SK-N-SH treated with all-trans-retinoic acid at 6 μM for 48 hours (cell line): ENCODE measurements at regions not wholly inside any gene's neighbourhood (a gene's known extent, or its start where the extent isn't known, plus 50 kb on each side); places are given as distances from the start of the nearest gene placed in this dataset.

Experiments used
- CREB5 ChIP-seq: fragments of 250-450 bp; sonication (Bioruptor Pico); IDR thresholded peaks from 2 replicates; pipeline ENCODE4 v1.5.1; 2020; ENCODE audit warnings: low read depth, mild to moderate bottlenecking, moderate library complexity
- OSR1 ChIP-seq: fragments of 250-450 bp; sonication (Bioruptor Pico); IDR thresholded peaks from 2 replicates; pipeline ENCODE4 v1.8.0; 2022; ENCODE audit warnings: moderate library complexity, mild to moderate bottlenecking, inconsistent platforms
- PATZ1 ChIP-seq: fragments of 250-450 bp; sonication (Bioruptor Pico); IDR thresholded peaks from 2 replicates; pipeline ENCODE4 v1.8.0; 2020; ENCODE audit warnings: mild to moderate bottlenecking, moderate library complexity, borderline replicate concordance
- TSHZ2 ChIP-seq: fragments of 250-450 bp; sonication (Bioruptor Pico); IDR thresholded peaks from 2 replicates; pipeline ENCODE4 v1.5.0; 2020; ENCODE audit warnings: mild to moderate bottlenecking, moderate library complexity
- ZC3H10 ChIP-seq: fragments of 250-450 bp; sonication (Bioruptor Pico); IDR thresholded peaks from 2 replicates; pipeline ENCODE4 v1.5.1; 2021; ENCODE audit warnings: mild to moderate bottlenecking, moderate library complexity
- ZFP30 ChIP-seq: fragments of 450-650 bp; formaldehyde crosslinking; IDR thresholded peaks from 2 replicates; pipeline ENCODE4 v1.5.0; 2022; ENCODE audit warnings: mild to moderate bottlenecking, moderate library complexity

- TF ChIP-seq CREB5, result no peak
- TF ChIP-seq ZFP30, result no peak
- no peak for TF ChIP-seq PATZ1
- no peak for TF ChIP-seq TSHZ2
- no peak for TF ChIP-seq ZC3H10 (CRISPR knock-in tag)
- no peak for TF ChIP-seq OSR1 (CRISPR knock-in tag)
Observed at GRCh38 chr12:9343731-9344130, 135.5 kb upstream of the PZP start.
